ENCODE measurements at regions not wholly inside any gene's neighbourhood (a gene's known extent, or its start where the extent isn't known, plus 50 kb on each side); places are given as distances from the start of the nearest gene placed in this dataset.
"Not testable (repeated sequence)": the region's sequence is repeated elsewhere in the genome, so short reads cannot be mapped to it uniquely, and the experiment has no call there.

- H3K36me3 ChIP-seq (ENCODE audit: insufficient read depth, low read depth, low read length): no peaks in the 10 kb centered on the region
- no peaks in the 10 kb centered on the region for H3K27me3 ChIP-seq (ENCODE audit: insufficient read depth, low read length)
- H3K9ac ChIP-seq (ENCODE audit: low read depth, low read length): no peak overlapping the region
- H3K4me1 ChIP-seq (ENCODE audit: insufficient read depth, low read length): no peaks in the 10 kb centered on the region
- H3K4me3 ChIP-seq (ENCODE audit: low read length): no peak overlapping the region
- no peak overlapping the region for H3K27ac ChIP-seq (ENCODE audit: low read length)
- H3K9me3 ChIP-seq (ENCODE audit: insufficient read depth, low read depth, low read length): no peaks in the 10 kb centered on the region
Observed at GRCh38 chr4:155474758-155475157, 98.0 kb upstream of the MAP9 start.

- H3K9me3 ChIP-seq (ENCODE audit: insufficient read depth, low read depth, low read length): no peaks in the 10 kb centered on the region
- H3K27ac ChIP-seq (ENCODE audit: low read length): no peak overlapping the region
- H3K9ac ChIP-seq (ENCODE audit: low read depth, low read length): no peak overlapping the region
- no peaks in the 10 kb centered on the region for H3K27me3 ChIP-seq (ENCODE audit: insufficient read depth, low read length)
- H3K4me3 ChIP-seq (ENCODE audit: low read length): no peak overlapping the region
- H3K4me1 ChIP-seq (ENCODE audit: insufficient read depth, low read length): no peaks in the 10 kb centered on the region
- no peaks in the 10 kb centered on the region for H3K36me3 ChIP-seq (ENCODE audit: insufficient read depth, low read depth, low read length)
Observed at GRCh38 chr4:155473420-155474095, 96.8 kb upstream of the MAP9 start.

- H3K27ac ChIP-seq (ENCODE audit: low read length): no peak overlapping the region
- no peaks in the 10 kb centered on the region for H3K36me3 ChIP-seq (ENCODE audit: insufficient read depth, low read depth, low read length)
- no peaks in the 10 kb centered on the region for H3K9me3 ChIP-seq (ENCODE audit: insufficient read depth, low read depth, low read length)
- H3K27me3 ChIP-seq (ENCODE audit: insufficient read depth, low read length): no peaks in the 10 kb centered on the region
- H3K9ac ChIP-seq (ENCODE audit: low read depth, low read length): no peak overlapping the region
- H3K4me1 ChIP-seq (ENCODE audit: insufficient read depth, low read length): no peaks in the 10 kb centered on the region
- H3K4me3 ChIP-seq (ENCODE audit: low read length): no peak overlapping the region
Observed at GRCh38 chr4:155468282-155468681, 91.5 kb upstream of the MAP9 start.

GRCh38 chr4:155450676-155451075, 73.9 kb upstream of the MAP9 start:
- Histone ChIP-seq H3K9me3 (ENCODE audit: insufficient read depth, low read depth, low read length) (no peaks in the 10 kb centered on the region), H3K27ac (ENCODE audit: low read length) (no peak overlapping the region), H3K27me3 (ENCODE audit: insufficient read depth, low read length) (no peaks in the 10 kb centered on the region), H3K4me1 (ENCODE audit: insufficient read depth, low read length) (no peaks in the 10 kb centered on the region), H3K9ac (ENCODE audit: low read depth, low read length) (no peak overlapping the region), H3K36me3 (ENCODE audit: insufficient read depth, low read depth, low read length) (no peaks in the 10 kb centered on the region), H3K4me3 (ENCODE audit: low read length) (no peak overlapping the region)

GRCh38 chr4:155445306-155445705, 68.5 kb upstream of the MAP9 start:
- Histone ChIP-seq H3K36me3 (ENCODE audit: insufficient read depth, low read depth, low read length) (no peaks in the 10 kb centered on the region), H3K9ac (ENCODE audit: low read depth, low read length) (no peak overlapping the region), H3K4me3 (ENCODE audit: low read length) (no peak overlapping the region), H3K27ac (ENCODE audit: low read length) (no peak overlapping the region), H3K27me3 (ENCODE audit: insufficient read depth, low read length) (peaks cover 12% of the 10 kb centered on the region), H3K9me3 (ENCODE audit: insufficient read depth, low read depth, low read length) (no peaks in the 10 kb centered on the region), H3K4me1 (ENCODE audit: insufficient read depth, low read length) (no peaks in the 10 kb centered on the region)

- Histone ChIP-seq H3K4me1 (ENCODE audit: insufficient read depth, low read length) (no peaks in the 10 kb centered on the region), H3K4me3 (ENCODE audit: low read length) (no peak overlapping the region), H3K36me3 (ENCODE audit: insufficient read depth, low read depth, low read length) (no peaks in the 10 kb centered on the region), H3K27me3 (ENCODE audit: insufficient read depth, low read length) (peaks cover 12% of the 10 kb centered on the region), H3K27ac (ENCODE audit: low read length) (no peak overlapping the region), H3K9ac (ENCODE audit: low read depth, low read length) (no peak overlapping the region), H3K9me3 (ENCODE audit: insufficient read depth, low read depth, low read length) (no peaks in the 10 kb centered on the region)
Observed at GRCh38 chr4:155444721-155445120, 68.0 kb upstream of the MAP9 start.

- Histone ChIP-seq H3K27me3 (ENCODE audit: insufficient read depth, low read length) (peaks cover 12% of the 10 kb centered on the region), H3K4me3 (ENCODE audit: low read length) (no peak overlapping the region), H3K27ac (ENCODE audit: low read length) (no peak overlapping the region), H3K36me3 (ENCODE audit: insufficient read depth, low read depth, low read length) (no peaks in the 10 kb centered on the region), H3K9ac (ENCODE audit: low read depth, low read length) (no peak overlapping the region), H3K9me3 (ENCODE audit: insufficient read depth, low read depth, low read length) (no peaks in the 10 kb centered on the region), H3K4me1 (ENCODE audit: insufficient read depth, low read length) (no peaks in the 10 kb centered on the region)
Observed at GRCh38 chr4:155442267-155443105, 65.7 kb upstream of the MAP9 start.

GRCh38 chr4:155441475-155441874, 64.7 kb upstream of the MAP9 start:
- no peaks in the 10 kb centered on the region for H3K9me3 ChIP-seq (ENCODE audit: insufficient read depth, low read depth, low read length)
- H3K4me3 ChIP-seq (ENCODE audit: low read length): no peak overlapping the region
- peaks cover 12% of the 10 kb centered on the region for H3K27me3 ChIP-seq (ENCODE audit: insufficient read depth, low read length)
- H3K36me3 ChIP-seq (ENCODE audit: insufficient read depth, low read depth, low read length): no peaks in the 10 kb centered on the region
- H3K9ac ChIP-seq (ENCODE audit: low read depth, low read length): no peak overlapping the region
- H3K4me1 ChIP-seq (ENCODE audit: insufficient read depth, low read length): no peaks in the 10 kb centered on the region
- no peak overlapping the region for H3K27ac ChIP-seq (ENCODE audit: low read length)

GRCh38 chr4:155439760-155440159, 63.0 kb upstream of the MAP9 start:
- H3K27me3 ChIP-seq (ENCODE audit: insufficient read depth, low read length): peaks cover 25% of the 10 kb centered on the region
- not testable (repeated sequence) for H3K9me3 ChIP-seq (ENCODE audit: insufficient read depth, low read depth, low read length); H3K4me1 ChIP-seq (ENCODE audit: insufficient read depth, low read length); H3K9ac ChIP-seq (ENCODE audit: low read depth, low read length); H3K4me3 ChIP-seq (ENCODE audit: low read length); H3K27ac ChIP-seq (ENCODE audit: low read length); H3K36me3 ChIP-seq (ENCODE audit: insufficient read depth, low read depth, low read length)

- H3K4me3 ChIP-seq (ENCODE audit: low read length): no peak overlapping the region
- H3K9me3 ChIP-seq (ENCODE audit: insufficient read depth, low read depth, low read length): no peaks in the 10 kb centered on the region
- H3K27ac ChIP-seq (ENCODE audit: low read length): no peak overlapping the region
- H3K4me1 ChIP-seq (ENCODE audit: insufficient read depth, low read length): no peaks in the 10 kb centered on the region
- H3K36me3 ChIP-seq (ENCODE audit: insufficient read depth, low read depth, low read length): no peaks in the 10 kb centered on the region
- no peak overlapping the region for H3K9ac ChIP-seq (ENCODE audit: low read depth, low read length)
- peaks cover 61% of the 10 kb centered on the region for H3K27me3 ChIP-seq (ENCODE audit: insufficient read depth, low read length)
Observed at GRCh38 chr4:155434904-155435303, 58.1 kb upstream of the MAP9 start.

GRCh38 chr4:155434366-155434765, 57.6 kb upstream of the MAP9 start:
- no peaks in the 10 kb centered on the region for H3K4me1 ChIP-seq (ENCODE audit: insufficient read depth, low read length)
- H3K36me3 ChIP-seq (ENCODE audit: insufficient read depth, low read depth, low read length): no peaks in the 10 kb centered on the region
- H3K27ac ChIP-seq (ENCODE audit: low read length): no peak overlapping the region
- H3K9ac ChIP-seq (ENCODE audit: low read depth, low read length): no peak overlapping the region
- H3K27me3 ChIP-seq (ENCODE audit: insufficient read depth, low read length): peaks cover 67% of the 10 kb centered on the region
- H3K4me3 ChIP-seq (ENCODE audit: low read length): no peak overlapping the region
- H3K9me3 ChIP-seq (ENCODE audit: insufficient read depth, low read depth, low read length): no peaks in the 10 kb centered on the region; the same call in 1 of the 2 replicates
